CD14-positive monocyte (primary cell): ENCODE measurements at regions not wholly inside any gene's neighbourhood (a gene's known extent, or its start where the extent isn't known, plus 50 kb on each side); places are given as distances from the start of the nearest gene placed in this dataset.

Experiments
- DNase-seq, 3 donors: peaks; one replicate each; pipeline ENCODE4 v3.0.0-alpha.2; 2011 to 2022
- H2AFZ ChIP-seq: 2 replicates; pipeline ENCODE4 v1.6.0; 2012; ENCODE audit warnings: mild to moderate bottlenecking, low read depth, low read length, inconsistent platforms; ENCODE audit not compliant: insufficient read depth, poor library complexity, severe bottlenecking
- H3K27ac ChIP-seq, 2 donors: 1 replicate in 1 of 2; 2 replicates in 1 of 2; pipeline ENCODE4 v1.5.1; 2012 to 2013; ENCODE audit warnings: low read length in 2 of 2, control low read depth in 1 of 2, inconsistent platforms in 1 of 2, low read depth in 1 of 2, mild to moderate bottlenecking in 1 of 2
- H3K27me3 ChIP-seq, 2 donors: one replicate each; pipeline versions ENCODE4 v1.6.0 to v1.6.1; 2011 to 2013; ENCODE audit warnings: low read length in 2 of 2; ENCODE audit not compliant: control insufficient read depth in 2 of 2, insufficient read depth in 2 of 2
- H3K36me3 ChIP-seq, 2 donors: replicated peaks in 1 of 2; 1 replicate in 1 of 2; 2 replicates in 1 of 2; pipeline versions ENCODE4 v1.5.1 to v1.6.1; 2012 to 2013; ENCODE audit warnings: low read length in 2 of 2, control low read depth in 1 of 2, inconsistent platforms in 1 of 2, mild to moderate bottlenecking in 1 of 2; ENCODE audit not compliant: insufficient read depth in 2 of 2, control insufficient read depth in 1 of 2
- H3K4me1 ChIP-seq, 2 donors: 1 replicate in 1 of 2; 2 replicates in 1 of 2; pipeline versions ENCODE4 v1.5.1 to v1.6.1; 2012 to 2013; ENCODE audit warnings: low read length in 2 of 2, control low read depth in 1 of 2, inconsistent platforms in 1 of 2, mild to moderate bottlenecking in 1 of 2, moderate library complexity in 1 of 2; ENCODE audit not compliant: insufficient read depth in 2 of 2, control insufficient read depth in 1 of 2
- H3K4me2 ChIP-seq: replicated peaks from 2 replicates; pipeline ENCODE3; 2012; ENCODE audit warnings: low read length, moderate library complexity, mild to moderate bottlenecking; ENCODE audit not compliant: poor library complexity, severe bottlenecking; ENCODE audit errors: extremely low read depth
- H3K4me3 ChIP-seq, 3 experiments: fragments of 200-600 bp in 1 of 3; sonication (generic) in 1 of 3; replicated peaks in 1 of 3; 1 replicate in 2 of 3; 2 replicates in 1 of 3; pipeline ENCODE4 v1.5.1; 2011 to 2013; ENCODE audit warnings: low read length in 3 of 3, mild to moderate bottlenecking in 3 of 3, control low read depth in 2 of 3, low read depth in 2 of 3, inconsistent platforms in 1 of 3, moderate library complexity in 1 of 3
- H3K79me2 ChIP-seq: 2 replicates; pipeline ENCODE4 v1.6.0; 2012; ENCODE audit warnings: mild to moderate bottlenecking, control low read depth, inconsistent platforms, low read length, moderate library complexity; ENCODE audit not compliant: insufficient read depth
- H3K9ac ChIP-seq: 2 replicates; pipeline ENCODE4 v1.6.0; 2017; ENCODE audit warnings: low read length, mild to moderate bottlenecking; ENCODE audit not compliant: insufficient read depth, poor library complexity, severe bottlenecking
- H3K9me3 ChIP-seq, 2 donors: replicated peaks in 1 of 2; 1 replicate in 1 of 2; 2 replicates in 1 of 2; pipeline versions ENCODE4 v1.5.1 to v1.6.1; 2012 to 2013; ENCODE audit warnings: low read length in 2 of 2, control low read depth in 1 of 2; ENCODE audit not compliant: control insufficient read depth in 1 of 2, insufficient read depth in 1 of 2
- H4K20me1 ChIP-seq: 2 replicates; pipeline ENCODE4 v1.6.0; 2012; ENCODE audit warnings: mild to moderate bottlenecking, low read length, control low read depth, moderate library complexity; ENCODE audit not compliant: insufficient read depth
- H3K27ac Mint-ChIP-seq, 7 donors: one replicate each; pipeline ENCODE4 v1.8.0; 2020; ENCODE audit warnings: mild to moderate bottlenecking in 7 of 7, mixed read lengths in 7 of 7, moderate library complexity in 6 of 7, inconsistent platforms in 2 of 7
- H3K27me3 Mint-ChIP-seq, 3 donors: one replicate each; pipeline ENCODE4 v1.8.0; 2021 to 2022; ENCODE audit warnings: low read depth in 3 of 3, mild to moderate bottlenecking in 3 of 3, mixed read lengths in 3 of 3, moderate library complexity in 3 of 3, inconsistent platforms in 1 of 3
- H3K36me3 Mint-ChIP-seq, 2 donors: one replicate each; pipeline ENCODE4 v1.8.0; 2020; ENCODE audit warnings: mixed read lengths in 2 of 2, inconsistent platforms in 1 of 2, mild to moderate bottlenecking in 1 of 2
- H3K4me1 Mint-ChIP-seq: one replicate; pipeline ENCODE4 v1.8.0; 2020; ENCODE audit warnings: mild to moderate bottlenecking, mixed read lengths
- H3K4me3 Mint-ChIP-seq, 2 donors: one replicate each; pipeline ENCODE4 v1.8.0; 2020; ENCODE audit warnings: mild to moderate bottlenecking in 2 of 2, mixed read lengths in 2 of 2, moderate library complexity in 1 of 2
- H3K9me3 Mint-ChIP-seq, 7 donors: one replicate each; pipeline ENCODE4 v1.8.0; 2020 to 2022; ENCODE audit warnings: mixed read lengths in 7 of 7, mild to moderate bottlenecking in 6 of 7, moderate library complexity in 6 of 7, inconsistent platforms in 2 of 7
- CTCF ChIP-seq: fragments of 200-600 bp; IDR thresholded peaks from one replicate; pipeline ENCODE4 v1.8.0; 2022; ENCODE audit warnings: antibody characterized with exemption, mild to moderate bottlenecking
- WGBS: methylation state at CpG from one replicate; pipeline ENCODE4 v1.1.5; 2013; ENCODE audit warnings: missing lambda C conversion rate; ENCODE audit not compliant: insufficient coverage; 5-methylcytosine and 5-hydroxymethylcytosine counted together
- intact Hi-C, 2 donors: fragments of 100-400 bp; cut with micrococcal nuclease; formaldehyde crosslinking; loops; one replicate each; pipeline versions ENCODE4 v1.15.0 to v1.15.1; 2023

GRCh38 chr3:118406562-118406961 is 628.1 kb downstream of the IGSF11 start:
- Histone ChIP-seq H3K4me3 (no peak overlapping the region), H4K20me1 (no peaks in the 10 kb centered on the region), H3K79me2 (no peaks in the 10 kb centered on the region), H3K4me2 (no peak overlapping the region), H3K4me1 (no peaks in the 10 kb centered on the region), H2AFZ (no peak overlapping the region), H3K9me3 (peaks cover 3% of the 10 kb centered on the region in 2 donors), H3K9ac (no peak overlapping the region), H3K36me3 (no peaks in the 10 kb centered on the region), H3K27me3 (no peaks in the 10 kb centered on the region), H3K27ac (no peak overlapping the region)
- Mint-ChIP-seq H3K9me3 (peaks cover 0 to 4% (median 2%) of the 10 kb centered on the region in 7 donors), H3K4me1 (no peaks in the 10 kb centered on the region), H3K4me3 (no peak overlapping the region), H3K27me3 (no peaks in the 10 kb centered on the region), H3K27ac (no peak overlapping the region), H3K36me3 (no peaks in the 10 kb centered on the region)
- no CpG with 5 or more reads among the region's 2 CpGs for WGBS
- DNase-seq, result no peak
- intact Hi-C loops, result no loop called here
- no peak for TF ChIP-seq CTCF

GRCh38 chr3:118408431-118408830 is 626.2 kb downstream of the IGSF11 start:
- Histone ChIP-seq H3K4me3 (no peak overlapping the region), H3K36me3 (no peaks in the 10 kb centered on the region), H3K27me3 (no peaks in the 10 kb centered on the region), H3K4me1 (no peaks in the 10 kb centered on the region), H3K4me2 (no peak overlapping the region), H3K27ac (no peak overlapping the region), H2AFZ (no peak overlapping the region), H3K79me2 (no peaks in the 10 kb centered on the region), H3K9ac (no peak overlapping the region), H3K9me3 (peaks cover 10 to 14% of the 10 kb centered on the region in 2 donors), H4K20me1 (no peaks in the 10 kb centered on the region)
- no peak for DNase-seq
- H3K4me3 Mint-ChIP-seq, result no peak overlapping the region
- no peaks in the 10 kb centered on the region for H3K4me1 Mint-ChIP-seq
- TF ChIP-seq CTCF, result no peak
- intact Hi-C loops, result no loop called here
- H3K36me3 Mint-ChIP-seq, result no peaks in the 10 kb centered on the region
- H3K9me3 Mint-ChIP-seq, result peaks cover 0 to 7% (median 3%) of the 10 kb centered on the region in 7 donors
- no peaks in the 10 kb centered on the region for H3K27me3 Mint-ChIP-seq
- H3K27ac Mint-ChIP-seq, result no peak overlapping the region
